Type B pancreatic cell (in vitro differentiated cells): ENCODE measurements at regions not wholly inside any gene's neighbourhood (a gene's known extent, or its start where the extent isn't known, plus 50 kb on each side); places are given as distances from the start of the nearest gene placed in this dataset.

ENCODE experiments used
- DNase-seq: peaks from one replicate; pipeline ENCODE4 v3.0.0; 2021; ENCODE audit warnings: mixed read lengths; ENCODE audit not compliant: unreplicated experiment; ENCODE audit errors: extremely low spot score
- H3K27ac Mint-ChIP-seq: 2 replicates; pipeline ENCODE4 v1.8.0; 2021; ENCODE audit warnings: mild to moderate bottlenecking, mixed read lengths
- H3K27me3 Mint-ChIP-seq: 2 replicates; pipeline ENCODE4 v1.8.0; 2021; ENCODE audit warnings: mixed read lengths
- H3K36me3 Mint-ChIP-seq: 2 replicates; pipeline ENCODE4 v1.8.0; 2021; ENCODE audit warnings: mixed read lengths
- H3K4me1 Mint-ChIP-seq: one replicate; pipeline ENCODE4 v1.8.0; 2021; ENCODE audit warnings: mixed read lengths; ENCODE audit not compliant: unreplicated experiment
- H3K4me3 Mint-ChIP-seq: 2 replicates; pipeline ENCODE4 v1.8.0; 2021; ENCODE audit warnings: mild to moderate bottlenecking, mixed read lengths
- H3K9me3 Mint-ChIP-seq: 2 replicates; pipeline ENCODE4 v1.8.0; 2021; ENCODE audit warnings: mixed read lengths
- CTCF ChIP-seq: fragments of 200-600 bp; sonication (generic); conservative IDR thresholded peaks from 2 replicates; pipeline ENCODE4 v1.5.0; 2021; ENCODE audit warnings: antibody characterized with exemption, mild to moderate bottlenecking

DNA sequence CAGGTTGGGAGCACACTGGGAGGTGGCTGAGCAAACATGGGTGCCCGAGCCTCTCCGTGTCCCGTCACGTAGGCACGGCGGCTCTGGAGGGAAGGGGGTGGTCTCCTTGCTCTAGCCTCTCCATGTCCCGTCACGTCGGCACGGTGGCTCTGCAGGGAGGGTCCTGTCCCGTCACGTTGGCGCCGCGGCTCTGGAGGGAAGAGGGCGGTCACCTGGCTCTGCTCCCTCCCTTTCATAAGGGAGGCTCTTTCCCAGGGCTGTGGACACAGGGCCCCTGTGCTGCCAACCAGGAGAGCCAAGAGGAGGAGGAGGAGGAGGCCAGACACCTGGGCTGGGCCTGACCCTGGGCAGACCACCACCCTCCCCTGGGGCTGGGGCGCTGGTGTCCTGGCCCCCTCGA is 1173.7 kb downstream of the BRD1 start:
- Mint-ChIP-seq H3K4me1 (no peaks in the 10 kb centered on the region), H3K27me3 (no peaks in the 10 kb centered on the region), H3K27ac (no peak overlapping the region), H3K4me3 (no peak overlapping the region), H3K9me3 (no peaks in the 10 kb centered on the region), H3K36me3 (no peaks in the 10 kb centered on the region)
- no peak for DNase-seq
- no peak for TF ChIP-seq CTCF

DNA sequence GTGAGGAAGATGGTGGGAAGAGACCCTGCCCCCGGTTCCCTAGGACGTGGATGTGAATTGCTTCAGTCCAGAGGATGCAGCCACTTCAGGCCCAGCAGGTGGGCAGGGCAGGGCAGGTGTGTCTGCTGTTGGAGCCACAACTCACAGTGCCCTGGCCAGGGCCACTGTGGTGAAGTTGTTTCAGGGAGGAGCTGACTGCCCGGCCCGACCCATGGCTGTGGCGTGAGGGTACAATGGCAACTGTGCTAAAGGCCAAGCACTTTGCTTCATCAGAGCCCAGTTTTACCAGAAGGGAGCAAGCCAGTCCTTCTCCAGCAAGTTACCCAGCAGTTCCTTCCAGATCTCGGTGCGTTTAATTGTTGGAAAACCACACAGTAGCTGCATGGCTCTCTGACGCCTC is 1174.4 kb downstream of the BRD1 start:
- no peak for DNase-seq
- Mint-ChIP-seq H3K36me3 (no peaks in the 10 kb centered on the region), H3K4me1 (no peaks in the 10 kb centered on the region), H3K4me3 (no peak overlapping the region), H3K27ac (no peak overlapping the region), H3K27me3 (no peaks in the 10 kb centered on the region), H3K9me3 (no peaks in the 10 kb centered on the region)
- TF ChIP-seq CTCF = no peak

DNA sequence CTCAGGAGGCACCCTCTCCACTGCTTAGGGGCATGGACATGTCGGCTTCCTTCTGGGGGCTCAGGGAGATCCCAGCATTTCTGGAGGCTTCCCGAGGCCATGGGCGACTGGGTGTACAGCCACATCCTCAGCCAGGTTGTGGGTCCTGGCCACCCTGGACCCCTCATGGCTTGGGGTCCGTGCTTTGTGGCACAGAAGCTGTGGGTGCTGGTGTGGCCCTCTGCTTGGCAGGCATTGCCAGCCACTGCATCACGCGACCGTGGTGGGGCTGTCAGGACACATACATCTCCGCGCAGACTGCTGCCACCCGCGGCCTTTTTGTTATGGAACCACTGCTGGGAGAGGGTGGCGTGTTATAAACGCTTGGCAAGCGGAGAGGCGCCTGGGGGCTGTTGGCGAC is 1174.9 kb downstream of the BRD1 start:
- H3K4me1 Mint-ChIP-seq = no peaks in the 10 kb centered on the region
- no peaks in the 10 kb centered on the region for H3K36me3 Mint-ChIP-seq
- no peaks in the 10 kb centered on the region for H3K27me3 Mint-ChIP-seq
- TF ChIP-seq CTCF = no peak
- no peak overlapping the region for H3K4me3 Mint-ChIP-seq
- no peak for DNase-seq
- no peaks in the 10 kb centered on the region for H3K9me3 Mint-ChIP-seq
- no peak overlapping the region for H3K27ac Mint-ChIP-seq

GRCh38 chr22:48651981-48652538 is 1175.6 kb downstream of the BRD1 start:
- Mint-ChIP-seq H3K4me3 (no peak overlapping the region), H3K27me3 (no peaks in the 10 kb centered on the region), H3K9me3 (no peaks in the 10 kb centered on the region), H3K36me3 (no peaks in the 10 kb centered on the region), H3K4me1 (no peaks in the 10 kb centered on the region), H3K27ac (no peak overlapping the region)
- DNase-seq = no peak
- TF ChIP-seq CTCF = no peak

GRCh38 chr22:48651036-48651890 is 1176.4 kb downstream of the BRD1 start:
- Mint-ChIP-seq H3K4me3 (no peak overlapping the region), H3K4me1 (no peaks in the 10 kb centered on the region), H3K9me3 (no peaks in the 10 kb centered on the region), H3K27ac (no peak overlapping the region), H3K27me3 (no peaks in the 10 kb centered on the region), H3K36me3 (no peaks in the 10 kb centered on the region)
- no peak for DNase-seq
- TF ChIP-seq CTCF = no peak
